Vagina (tissue), 2 donors: ENCODE measurements at regions not wholly inside any gene's neighbourhood (a gene's known extent, or its start where the extent isn't known, plus 50 kb on each side); places are given as distances from the start of the nearest gene placed in this dataset.

Source experiments
- DNase-seq, 2 donors: peaks; one replicate each; pipeline ENCODE4 v3.0.0-alpha.2; 2017; ENCODE audit errors: extremely low spot score in 2 of 2
- H3K27ac ChIP-seq: fragments of 200-600 bp; sonication (generic); one replicate; pipeline ENCODE4 v1.5.1; 2019
- H3K27me3 ChIP-seq: fragments of 200-600 bp; sonication (generic); one replicate; pipeline ENCODE4 v1.5.1; 2019
- H3K36me3 ChIP-seq, 2 donors: fragments of 200-600 bp; sonication (generic); one replicate each; pipeline ENCODE4 v1.5.1; 2017 to 2019
- H3K4me1 ChIP-seq: fragments of 200-600 bp; sonication (generic); one replicate; pipeline ENCODE4 v1.5.1; 2019
- H3K4me3 ChIP-seq, 2 donors: fragments of 200-600 bp; sonication (generic); 1 replicate in 1 of 2; 2 replicates in 1 of 2; pipeline ENCODE4 v1.5.1; 2016 to 2019
- H3K9me3 ChIP-seq: fragments of 200-600 bp; sonication (generic); one replicate; pipeline ENCODE4 v1.5.1; 2019
- CTCF ChIP-seq, 3 experiments: fragments of 450-650 bp in 2 of 3; fragments of 200-600 bp in 1 of 3; sonication (generic) in 1 of 3; IDR thresholded peaks; one replicate each; pipeline ENCODE4 v1.5.1; 2017 to 2019; ENCODE audit warnings: antibody characterized with exemption in 3 of 3, mild to moderate bottlenecking in 2 of 3, moderate library complexity in 2 of 3
- POLR2A ChIP-seq, 2 donors: fragments of 450-650 bp; IDR thresholded peaks; one replicate each; pipeline ENCODE4 v1.6.1; 2017; ENCODE audit warnings: antibody characterized with exemption in 2 of 2, mild to moderate bottlenecking in 2 of 2, moderate library complexity in 2 of 2
- POLR2AphosphoS5 ChIP-seq, 2 donors: sonication (generic); formaldehyde crosslinking; IDR thresholded peaks; one replicate each; pipeline ENCODE4 v1.9.0; 2017; ENCODE audit warnings: antibody characterized with exemption in 2 of 2, mild to moderate bottlenecking in 2 of 2, low read depth in 1 of 2; ENCODE audit not compliant: insufficient read depth in 1 of 2
- intact Hi-C: fragments of 100-400 bp; cut with DNase I; formaldehyde crosslinking; loops from one replicate; pipeline ENCODE4 v1.15.1; 2023

GRCh38 chr2:122868646-122869275 is 1113.3 kb downstream of the TSN start:
- Histone ChIP-seq H3K9me3 (no peaks in the 10 kb centered on the region), H3K4me1 (no peaks in the 10 kb centered on the region), H3K27ac (no peak overlapping the region), H3K4me3 (no peak overlapping the region), H3K36me3 (no peaks in the 10 kb centered on the region), H3K27me3 (no peaks in the 10 kb centered on the region)
- intact Hi-C loops = no loop called here
- TF ChIP-seq POLR2AphosphoS5 (IDR thresholded peaks at IDR 0.05; ENCODE audit: insufficient read depth in 1 of 2, low read depth in 1 of 2) = no peak
- TF ChIP-seq POLR2A (IDR thresholded peaks at IDR 0.05) = no peak
- no peak for TF ChIP-seq CTCF (IDR thresholded peaks at IDR 0.05)
- DNase-seq = no peak

DNA sequence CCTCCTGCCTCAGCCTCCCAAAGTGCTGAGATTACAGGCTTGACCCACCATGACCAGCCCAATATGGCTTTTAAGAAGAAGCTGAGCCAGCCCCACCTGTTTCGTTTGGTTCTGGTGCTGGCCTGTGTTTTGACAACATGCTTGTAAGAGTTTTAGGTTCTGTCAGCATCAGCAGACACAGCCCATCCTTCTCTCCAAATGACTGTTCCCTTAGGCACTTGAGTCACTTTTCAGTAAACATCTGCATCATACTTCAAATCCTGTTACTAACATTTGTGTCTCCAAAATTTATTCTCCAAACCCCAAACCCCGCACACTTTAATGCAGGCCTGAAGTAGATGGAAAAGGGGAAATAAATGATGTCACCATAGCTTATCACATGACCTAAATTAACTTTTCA is 1118.5 kb downstream of the TSN start:
- H3K9me3 ChIP-seq = no peaks in the 10 kb centered on the region
- no peak overlapping the region for H3K27ac ChIP-seq
- no peak overlapping the region for H3K4me3 ChIP-seq
- no peaks in the 10 kb centered on the region for H3K36me3 ChIP-seq
- DNase-seq = no peak
- TF ChIP-seq POLR2A (IDR thresholded peaks at IDR 0.05) (no peak), CTCF (IDR thresholded peaks at IDR 0.05) (no peak), POLR2AphosphoS5 (IDR thresholded peaks at IDR 0.05; ENCODE audit: insufficient read depth in 1 of 2, low read depth in 1 of 2) (no peak)
- intact Hi-C loops = no loop called here
- H3K4me1 ChIP-seq = no peaks in the 10 kb centered on the region
- no peaks in the 10 kb centered on the region for H3K27me3 ChIP-seq

GRCh38 chr2:122875091-122875865 is 1119.8 kb downstream of the TSN start:
- no peak overlapping the region for H3K27ac ChIP-seq
- no peaks in the 10 kb centered on the region for H3K27me3 ChIP-seq
- TF ChIP-seq POLR2A (IDR thresholded peaks at IDR 0.05) (no peak), POLR2AphosphoS5 (IDR thresholded peaks at IDR 0.05; ENCODE audit: insufficient read depth in 1 of 2, low read depth in 1 of 2) (no peak), CTCF (IDR thresholded peaks at IDR 0.05) (no peak)
- no peaks in the 10 kb centered on the region for H3K36me3 ChIP-seq
- H3K4me3 ChIP-seq = no peak overlapping the region
- DNase-seq = no peak
- H3K4me1 ChIP-seq = no peaks in the 10 kb centered on the region
- no peaks in the 10 kb centered on the region for H3K9me3 ChIP-seq
- intact Hi-C loops = no loop called here

- no peaks in the 10 kb centered on the region for H3K9me3 ChIP-seq
- H3K4me3 ChIP-seq = no peak overlapping the region
- H3K27ac ChIP-seq = no peak overlapping the region
- no peaks in the 10 kb centered on the region for H3K36me3 ChIP-seq
- intact Hi-C loops = no loop called here
- no peaks in the 10 kb centered on the region for H3K4me1 ChIP-seq
- no peaks in the 10 kb centered on the region for H3K27me3 ChIP-seq
- TF ChIP-seq CTCF (IDR thresholded peaks at IDR 0.05) = no peak
- no peak for TF ChIP-seq POLR2A (IDR thresholded peaks at IDR 0.05)
- TF ChIP-seq POLR2AphosphoS5 (IDR thresholded peaks at IDR 0.05; ENCODE audit: insufficient read depth in 1 of 2, low read depth in 1 of 2) = no peak
- no peak for DNase-seq
Measured at GRCh38 chr2:122883849-122884248, 1128.4 kb downstream of the TSN start.

DNA sequence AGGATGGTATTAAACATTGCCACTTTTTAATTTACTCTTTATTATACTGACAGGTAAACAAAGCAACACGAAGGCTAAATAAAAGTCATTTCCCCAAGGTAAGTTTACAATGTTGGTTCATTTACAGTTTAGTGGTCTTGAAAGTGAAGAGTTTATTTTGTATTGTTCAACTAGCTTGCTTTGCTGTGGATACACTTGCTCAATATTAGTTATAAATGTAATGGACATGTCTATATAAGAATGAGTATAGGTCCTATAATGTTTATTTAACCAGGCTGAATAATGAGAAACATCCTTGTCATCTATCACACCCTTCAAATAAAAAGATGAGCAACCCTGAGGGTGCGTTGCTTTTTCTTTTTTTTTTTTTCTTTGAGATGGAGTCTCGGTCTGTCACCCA is 1129.4 kb downstream of the TSN start:
- no peak overlapping the region for H3K27ac ChIP-seq
- H3K36me3 ChIP-seq = no peaks in the 10 kb centered on the region
- no peaks in the 10 kb centered on the region for H3K27me3 ChIP-seq
- DNase-seq = no peak
- no peak for TF ChIP-seq POLR2AphosphoS5 (IDR thresholded peaks at IDR 0.05; ENCODE audit: insufficient read depth in 1 of 2, low read depth in 1 of 2)
- no peak for TF ChIP-seq POLR2A (IDR thresholded peaks at IDR 0.05)
- TF ChIP-seq CTCF (IDR thresholded peaks at IDR 0.05) = no peak
- no peak overlapping the region for H3K4me3 ChIP-seq
- intact Hi-C loops = no loop called here
- no peaks in the 10 kb centered on the region for H3K9me3 ChIP-seq
- H3K4me1 ChIP-seq = no peaks in the 10 kb centered on the region
